ENCODE measurements at regions not wholly inside any gene's neighbourhood (a gene's known extent, or its start where the extent isn't known, plus 50 kb on each side); places are given as distances from the start of the nearest gene placed in this dataset.

DNA sequence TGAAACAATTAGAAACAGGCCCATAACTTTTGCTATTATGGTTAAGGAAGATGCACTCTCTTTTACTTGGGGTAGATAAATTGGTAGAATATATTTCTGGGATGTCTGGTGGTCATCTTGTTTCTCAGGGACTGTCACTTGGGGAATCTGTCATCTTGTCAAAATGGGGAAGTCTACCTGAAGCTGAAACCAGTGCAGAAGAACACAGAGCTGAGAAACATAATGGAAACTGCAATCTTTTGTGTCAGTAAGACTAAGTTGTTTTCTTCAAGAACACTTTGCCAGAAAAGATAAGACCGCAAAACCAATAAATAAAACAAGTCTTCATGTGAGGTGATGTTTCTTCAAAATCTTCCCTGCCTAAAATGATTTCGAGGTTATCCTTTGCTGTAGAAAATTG lies 92.0 kb downstream of the NAA11 start:
- TF ChIP-seq, protein P1, sequence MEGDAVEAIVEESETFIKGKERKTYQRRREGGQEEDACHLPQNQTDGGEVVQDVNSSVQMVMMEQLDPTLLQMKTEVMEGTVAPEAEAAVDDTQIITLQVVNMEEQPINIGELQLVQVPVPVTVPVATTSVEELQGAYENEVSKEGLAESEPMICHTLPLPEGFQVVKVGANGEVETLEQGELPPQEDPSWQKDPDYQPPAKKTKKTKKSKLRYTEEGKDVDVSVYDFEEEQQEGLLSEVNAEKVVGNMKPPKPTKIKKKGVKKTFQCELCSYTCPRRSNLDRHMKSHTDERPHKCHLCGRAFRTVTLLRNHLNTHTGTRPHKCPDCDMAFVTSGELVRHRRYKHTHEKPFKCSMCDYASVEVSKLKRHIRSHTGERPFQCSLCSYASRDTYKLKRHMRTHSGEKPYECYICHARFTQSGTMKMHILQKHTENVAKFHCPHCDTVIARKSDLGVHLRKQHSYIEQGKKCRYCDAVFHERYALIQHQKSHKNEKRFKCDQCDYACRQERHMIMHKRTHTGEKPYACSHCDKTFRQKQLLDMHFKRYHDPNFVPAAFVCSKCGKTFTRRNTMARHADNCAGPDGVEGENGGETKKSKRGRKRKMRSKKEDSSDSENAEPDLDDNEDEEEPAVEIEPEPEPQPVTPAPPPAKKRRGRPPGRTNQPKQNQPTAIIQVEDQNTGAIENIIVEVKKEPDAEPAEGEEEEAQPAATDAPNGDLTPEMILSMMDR (conservative IDR thresholded peaks at IDR 0.05; ENCODE audit: low read length): no peak
- TF ChIP-seq EZH2phosphoT487 (IDR thresholded peaks at IDR 0.05; ENCODE audit: borderline replicate concordance, low read depth, low read length): no peak

Measured in OCI-LY7 (cell line).